ENCODE measurements at regions not wholly inside any gene's neighbourhood (a gene's known extent, or its start where the extent isn't known, plus 50 kb on each side); places are given as distances from the start of the nearest gene placed in this dataset.

- Mint-ChIP-seq H3K27me3 (ENCODE audit: insufficient read depth, low read depth, poor library complexity) (no peaks in the 10 kb centered on the region), H3K27ac (no peak overlapping the region), H3K9me3 (peaks cover 77% of the 10 kb centered on the region), H3K4me3 (no peak overlapping the region), H3K4me1 (no peaks in the 10 kb centered on the region), H3K36me3 (ENCODE audit: low read depth) (peaks cover 12% of the 10 kb centered on the region; the same call in 2 of the 3 replicates)
- Histone ChIP-seq H3K27me3 (ENCODE audit: insufficient read depth) (no peaks in the 10 kb centered on the region), H3K4me2 (no peak overlapping the region), H3K79me2 (replicated peaks; ENCODE audit: insufficient read depth) (no peaks in the 10 kb centered on the region), H3K36me3 (ENCODE audit: insufficient read depth) (peaks cover 7% of the 10 kb centered on the region; the same call in 1 of the 2 replicates), H3K27ac (ENCODE audit: low read depth) (no peak overlapping the region), H4K20me1 (replicated peaks; ENCODE audit: insufficient read depth) (no peaks in the 10 kb centered on the region), H3F3A (replicated peaks; ENCODE audit: low read depth) (no peaks in the 10 kb centered on the region), H2AFZ (no peak overlapping the region), H3K9me2 (ENCODE audit: insufficient read depth) (no peaks in the 10 kb centered on the region), H3K4me3 (no peak overlapping the region), H3K4me1 (ENCODE audit: insufficient read depth) (no peaks in the 10 kb centered on the region)
- TF ChIP-seq REST (IDR thresholded peaks at IDR 0.05; ENCODE audit: unreplicated experiment) (no peak), JUNB (IDR thresholded peaks at IDR 0.05; ENCODE audit: unreplicated experiment) (no peak), POLR2AphosphoS5 (IDR thresholded peaks at IDR 0.05; ENCODE audit: low read depth) (no peak), ZNF114 (CRISPR knock-in tag; IDR thresholded peaks at IDR 0.05) (no peak), NANOG (IDR thresholded peaks at IDR 0.05; ENCODE audit: borderline replicate concordance) (no peak), ZNF331 (CRISPR knock-in tag; IDR thresholded peaks at IDR 0.05; ENCODE audit: low read depth) (no peak)
- DNase-seq (ENCODE audit: low spot score) (no peak), ATAC-seq (no peak)
These were observed 63.0 kb upstream of the HS3ST4 start for GRCh38 chr16:25628766-25629165.

GRCh38 chr16:25627641-25628040, 64.1 kb upstream of the HS3ST4 start:
- Histone ChIP-seq H3K4me1 (ENCODE audit: insufficient read depth) (no peaks in the 10 kb centered on the region), H3K27ac (ENCODE audit: low read depth) (no peak overlapping the region), H3K36me3 (ENCODE audit: insufficient read depth) (peaks cover 7% of the 10 kb centered on the region; the same call in 1 of the 2 replicates), H2AFZ (no peak overlapping the region), H3K27me3 (ENCODE audit: insufficient read depth) (no peaks in the 10 kb centered on the region), H3K9me2 (ENCODE audit: insufficient read depth) (no peaks in the 10 kb centered on the region), H3K4me3 (no peak overlapping the region), H3K79me2 (replicated peaks; ENCODE audit: insufficient read depth) (no peaks in the 10 kb centered on the region), H3K4me2 (no peak overlapping the region), H3F3A (replicated peaks; ENCODE audit: low read depth) (no peaks in the 10 kb centered on the region), H4K20me1 (replicated peaks; ENCODE audit: insufficient read depth) (no peaks in the 10 kb centered on the region)
- Mint-ChIP-seq H3K27me3 (ENCODE audit: insufficient read depth, low read depth, poor library complexity) (no peaks in the 10 kb centered on the region), H3K4me3 (no peak overlapping the region), H3K9me3 (peaks cover 78% of the 10 kb centered on the region), H3K36me3 (ENCODE audit: low read depth) (peaks cover 12% of the 10 kb centered on the region; the same call in 2 of the 3 replicates), H3K4me1 (no peaks in the 10 kb centered on the region), H3K27ac (no peak overlapping the region)
- TF ChIP-seq EZH2phosphoT487 (IDR thresholded peaks at IDR 0.05; ENCODE audit: unreplicated experiment) (no peak), STAT1 (IDR thresholded peaks at IDR 0.05; ENCODE audit: unreplicated experiment) (no peak), EZH2 (IDR thresholded peaks at IDR 0.05; ENCODE audit: low read depth, unreplicated experiment) (no peak), ETS1 (IDR thresholded peaks at IDR 0.05) (no peak), JUNB (IDR thresholded peaks at IDR 0.05; ENCODE audit: unreplicated experiment) (no peak)
- DNase-seq (ENCODE audit: low spot score) (no peak), ATAC-seq (no peak)

Data from GM23338 (cell line).